ENCODE measurements at regions not wholly inside any gene's neighbourhood (a gene's known extent, or its start where the extent isn't known, plus 50 kb on each side); places are given as distances from the start of the nearest gene placed in this dataset.

GRCh38 chr11:95295382-95296149 lies 64.6 kb upstream of the SESN3 start:
- H3K18ac ChIP-seq (ENCODE audit: insufficient read length, low read depth, low read length) = no peak overlapping the region
- no peaks in the 10 kb centered on the region for H3K23me2 ChIP-seq (ENCODE audit: insufficient read length, low read depth, low read length, poor library complexity, severe bottlenecking)
- no peak overlapping the region for H3K14ac ChIP-seq (ENCODE audit: insufficient read depth, low read length)
- no peak overlapping the region for H2BK20ac ChIP-seq (ENCODE audit: low read depth, low read length, poor library complexity, severe bottlenecking)
- Mint-ChIP-seq H3K9me3 (no peaks in the 10 kb centered on the region), H3K27ac (no peak overlapping the region), H3K36me3 (ENCODE audit: insufficient read depth in 1 of 3, low read depth in 3 of 3) (no peaks in the 10 kb centered on the region), H3K4me1 (peaks cover 76 to 79% of the 10 kb centered on the region in 2 experiments), H3K27me3 (ENCODE audit: low read depth) (no peaks in the 10 kb centered on the region), H3K4me3 (peak overlapping the region in 1 of 2 experiments; percentile 18; a peak in 1 of 5 replicates)
- no peak overlapping the region for H4K5ac ChIP-seq (ENCODE audit: insufficient read length, low read depth, low read length)
- no peaks in the 10 kb centered on the region for H3K27me3 ChIP-seq (ENCODE audit: insufficient read depth, low read length)
- no peak overlapping the region for H2BK5ac ChIP-seq (ENCODE audit: insufficient read length, low read length)
- no peak overlapping the region for H3K9ac ChIP-seq (ENCODE audit: extremely low read depth, insufficient read length, low read length)
- H2BK120ac ChIP-seq (ENCODE audit: low read depth, low read length, poor library complexity, severe bottlenecking) = no peak overlapping the region
- H3T11ph ChIP-seq (ENCODE audit: low read length) = no peak overlapping the region
- no peak overlapping the region for H3K27ac ChIP-seq (ENCODE audit: insufficient read length, low read depth, low read length)
- H4K20me1 ChIP-seq (ENCODE audit: control insufficient read depth, insufficient read depth, insufficient read length) = no peaks in the 10 kb centered on the region
- no peak overlapping the region for H2BK12ac ChIP-seq (ENCODE audit: insufficient read length, low read depth, low read length)
- no peak for DNase-seq
- H3K79me2 ChIP-seq (ENCODE audit: insufficient read depth, low read length) = no peaks in the 10 kb centered on the region
- H3K4me2 ChIP-seq (ENCODE audit: insufficient read depth, insufficient read length, low read length) = no peak overlapping the region
- no peak overlapping the region for H3K23ac ChIP-seq (ENCODE audit: insufficient read length, low read depth, low read length)
- no peak overlapping the region for H2AFZ ChIP-seq (ENCODE audit: low read length)
- H2AK5ac ChIP-seq (ENCODE audit: insufficient read length, low read length) = no peak overlapping the region
- no peak overlapping the region for H2BK15ac ChIP-seq (ENCODE audit: low read depth, low read length)
- peaks cover 8% of the 10 kb centered on the region; the same call in 1 of the 2 replicates for H3K4me1 ChIP-seq (ENCODE audit: insufficient read depth, low read length)
- H4K8ac ChIP-seq (replicated peaks; ENCODE audit: insufficient read length, low read depth, low read length) = no peak overlapping the region
- no peak overlapping the region for H3K4ac ChIP-seq (ENCODE audit: low read depth, low read length)
- no peaks in the 10 kb centered on the region for H3K9me3 ChIP-seq (ENCODE audit: control insufficient read depth, low read depth, low read length)
- TF ChIP-seq CTCF (conservative IDR thresholded peaks at IDR 0.05) = no peak
- WGBS (ENCODE audit: extremely low coverage, insufficient read length, low lambda C conversion rate) = no CpG with 5 or more reads among the region's 8 CpGs
- H3K56ac ChIP-seq (ENCODE audit: insufficient read length, low read depth, low read length) = no peak overlapping the region
- no peak overlapping the region for H4K91ac ChIP-seq (ENCODE audit: insufficient read length, low read depth, low read length)
- no peaks in the 10 kb centered on the region for H3K79me1 ChIP-seq (ENCODE audit: insufficient read depth, low read depth, low read length, poor library complexity, severe bottlenecking)
